Glutamatergic neuron (in vitro differentiated cells): ENCODE measurements at regions not wholly inside any gene's neighbourhood (a gene's known extent, or its start where the extent isn't known, plus 50 kb on each side); places are given as distances from the start of the nearest gene placed in this dataset.

Experiments
- DNase-seq: peaks from one replicate; pipeline ENCODE4 v3.0.0; 2022
- H3K27ac Mint-ChIP-seq: one replicate; pipeline ENCODE4 v1.8.0; 2020; ENCODE audit warnings: mild to moderate bottlenecking, mixed read lengths, inconsistent platforms; ENCODE audit not compliant: unreplicated experiment
- H3K27me3 Mint-ChIP-seq: one replicate; pipeline ENCODE4 v1.8.0; 2020; ENCODE audit warnings: mild to moderate bottlenecking, moderate library complexity, mixed read lengths, inconsistent platforms; ENCODE audit not compliant: unreplicated experiment
- H3K36me3 Mint-ChIP-seq: one replicate; pipeline ENCODE4 v1.8.0; 2020; ENCODE audit warnings: mild to moderate bottlenecking, mixed read lengths, inconsistent platforms; ENCODE audit not compliant: unreplicated experiment
- H3K4me1 Mint-ChIP-seq: one replicate; pipeline ENCODE4 v1.8.0; 2020; ENCODE audit warnings: mild to moderate bottlenecking, low read depth, mixed read lengths, inconsistent platforms; ENCODE audit not compliant: unreplicated experiment
- H3K4me3 Mint-ChIP-seq: one replicate; pipeline ENCODE4 v1.8.0; 2020; ENCODE audit warnings: mild to moderate bottlenecking, mixed read lengths, inconsistent platforms; ENCODE audit not compliant: unreplicated experiment
- H3K9me3 Mint-ChIP-seq: one replicate; pipeline ENCODE4 v1.8.0; 2020; ENCODE audit warnings: mild to moderate bottlenecking, moderate library complexity, mixed read lengths, inconsistent platforms; ENCODE audit not compliant: unreplicated experiment
- CTCF ChIP-seq: fragments of 200-600 bp; sonication (generic); IDR thresholded peaks from one replicate; pipeline ENCODE4 v1.5.0; 2021; ENCODE audit not compliant: partially characterized antibody, unreplicated experiment

- no peak overlapping the region for H3K27ac Mint-ChIP-seq
- H3K27me3 Mint-ChIP-seq, result no peaks in the 10 kb centered on the region
- no peaks in the 10 kb centered on the region for H3K4me1 Mint-ChIP-seq
- no peak overlapping the region for H3K4me3 Mint-ChIP-seq
- DNase-seq, result peak; percentile 83
- peaks cover 5% of the 10 kb centered on the region for H3K9me3 Mint-ChIP-seq
- no peaks in the 10 kb centered on the region for H3K36me3 Mint-ChIP-seq
- TF ChIP-seq CTCF, result peak; percentile 85
Measured at GRCh38 chr5:152560512-152561137, 155.5 kb upstream of the NMUR2 start.

GRCh38 chr5:152568016-152568415 lies 162.9 kb upstream of the NMUR2 start:
- Mint-ChIP-seq H3K27ac (no peak overlapping the region), H3K36me3 (peaks cover 5% of the 10 kb centered on the region), H3K27me3 (no peaks in the 10 kb centered on the region), H3K9me3 (peaks cover 5% of the 10 kb centered on the region), H3K4me3 (no peak overlapping the region), H3K4me1 (no peaks in the 10 kb centered on the region)
- TF ChIP-seq CTCF, result no peak
- no peak for DNase-seq

GRCh38 chr5:152572812-152573211 lies 167.7 kb upstream of the NMUR2 start:
- Mint-ChIP-seq H3K9me3 (no peaks in the 10 kb centered on the region), H3K36me3 (peaks cover 12% of the 10 kb centered on the region), H3K4me3 (no peak overlapping the region), H3K27me3 (no peaks in the 10 kb centered on the region), H3K4me1 (no peaks in the 10 kb centered on the region), H3K27ac (no peak overlapping the region)
- no peak for DNase-seq
- TF ChIP-seq CTCF, result no peak

- DNase-seq, result no peak
- H3K27ac Mint-ChIP-seq, result no peak overlapping the region
- peaks cover 11% of the 10 kb centered on the region for H3K9me3 Mint-ChIP-seq
Measured at GRCh38 chr5:152584103-152584502, 179.0 kb upstream of the NMUR2 start.

GRCh38 chr5:152592416-152592815 lies 187.3 kb upstream of the NMUR2 start:
- no peak for TF ChIP-seq CTCF
- peaks cover 7% of the 10 kb centered on the region for H3K9me3 Mint-ChIP-seq
- H3K4me1 Mint-ChIP-seq, result peaks cover 12% of the 10 kb centered on the region
- H3K27me3 Mint-ChIP-seq, result peaks cover 3% of the 10 kb centered on the region
- no peak overlapping the region for H3K4me3 Mint-ChIP-seq
- H3K27ac Mint-ChIP-seq, result no peak overlapping the region
- no peak for DNase-seq
- H3K36me3 Mint-ChIP-seq, result peaks cover 6% of the 10 kb centered on the region

More at GRCh38 chr5:152584103-152584502, 179.0 kb upstream of the NMUR2 start:
- H3K36me3 Mint-ChIP-seq, result peaks cover 7% of the 10 kb centered on the region
- no peak overlapping the region for H3K4me3 Mint-ChIP-seq
- no peak for TF ChIP-seq CTCF
- peaks cover 2% of the 10 kb centered on the region for H3K27me3 Mint-ChIP-seq
- no peaks in the 10 kb centered on the region for H3K4me1 Mint-ChIP-seq
